Aorta (tissue), 5 donors: ENCODE measurements at regions not wholly inside any gene's neighbourhood (a gene's known extent, or its start where the extent isn't known, plus 50 kb on each side); places are given as distances from the start of the nearest gene placed in this dataset.
"Not testable (repeated sequence)": the region's sequence is repeated elsewhere in the genome, so short reads cannot be mapped to it uniquely, and the experiment has no call there.

Experiments used
- ATAC-seq: fragments of 200-7000 bp; cut with Tn5 transposase; one replicate; pipeline ENCODE4 v1.9.1; 2022; ENCODE audit warnings: moderate library complexity; ENCODE audit not compliant: low FRiP score
- DNase-seq, 2 donors: peaks; one replicate each; pipeline ENCODE4 v3.0.0-alpha.2; 2020
- H3K27ac ChIP-seq, 2 donors: one replicate each; pipeline ENCODE4 v1.5.1; 2013; ENCODE audit warnings: low read length in 2 of 2, mild to moderate bottlenecking in 2 of 2, moderate library complexity in 2 of 2, control low read depth in 1 of 2, inconsistent platforms in 1 of 2, low read depth in 1 of 2
- H3K27me3 ChIP-seq, 2 donors: one replicate each; pipeline ENCODE4 v1.6.1; 2013; ENCODE audit warnings: control low read depth in 1 of 2, low read length in 1 of 2, mild to moderate bottlenecking in 1 of 2, moderate library complexity in 1 of 2; ENCODE audit not compliant: insufficient read depth in 2 of 2, control insufficient read depth in 1 of 2
- H3K36me3 ChIP-seq, 2 donors: one replicate each; pipeline ENCODE4 v1.6.1; 2013; ENCODE audit warnings: control low read depth in 1 of 2, low read length in 1 of 2, mild to moderate bottlenecking in 1 of 2; ENCODE audit not compliant: insufficient read depth in 2 of 2, control insufficient read depth in 1 of 2
- H3K4me1 ChIP-seq, 2 donors: one replicate each; pipeline ENCODE4 v1.6.1; 2013; ENCODE audit warnings: low read length in 2 of 2, control low read depth in 1 of 2, mild to moderate bottlenecking in 1 of 2, moderate library complexity in 1 of 2; ENCODE audit not compliant: insufficient read depth in 2 of 2, control insufficient read depth in 1 of 2
- H3K4me3 ChIP-seq, 2 donors: one replicate each; pipeline ENCODE4 v1.5.1; 2013; ENCODE audit warnings: low read length in 2 of 2, control low read depth in 1 of 2, mild to moderate bottlenecking in 1 of 2
- H3K9me3 ChIP-seq: one replicate; pipeline ENCODE4 v1.6.1; 2013; ENCODE audit warnings: mild to moderate bottlenecking, low read length; ENCODE audit not compliant: control insufficient read depth
- WGBS, 2 donors: extraction: QIAGEN DNeasy Blood & Tissue Kit; methylation state at CpG; one replicate each; pipeline ENCODE4 v1.1.7; 2013; 5-methylcytosine and 5-hydroxymethylcytosine counted together
- intact Hi-C, 2 donors: fragments of 100-400 bp; cut with DNase I; formaldehyde crosslinking; loops; one replicate each; pipeline versions ENCODE4 v1.14.2 to v1.15.0; 2022
- donor health status: healthy with polysubstance abuse.
- donor health status: Bipolar disorder and iron deficiency.
- donor health status: DM: no; HTN: no; CAD: no.
- donor health status: DM: no; HTN: no; CAD: no.
- donor health status: DM: yes; HTN: yes; CAD: no.

DNA sequence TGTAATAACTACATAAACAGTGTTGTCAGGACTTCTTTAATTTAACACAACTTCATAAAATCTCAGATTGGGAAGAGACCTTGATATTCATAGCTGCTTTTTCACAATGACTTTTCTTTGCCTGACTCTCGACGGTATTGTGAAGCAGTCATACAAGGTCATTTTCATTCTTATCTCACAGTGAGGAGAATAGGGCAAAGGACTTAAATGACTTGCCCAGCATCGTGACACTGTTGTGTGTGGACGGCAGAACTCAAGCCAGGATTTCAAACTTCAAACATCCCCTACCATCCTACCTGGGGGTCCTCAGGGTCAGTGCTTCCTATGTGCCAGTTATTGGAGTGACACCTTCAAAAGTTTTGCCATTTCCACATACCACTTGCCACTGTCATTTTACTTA lies 138.5 kb upstream of the GDF10 start:
- no peak for ATAC-seq
- H3K4me3 ChIP-seq = no peak overlapping the region
- H3K27ac ChIP-seq = no peak overlapping the region
- peaks cover 0 to 2% of the 10 kb centered on the region in 2 donors for H3K4me1 ChIP-seq
- H3K27me3 ChIP-seq = no peaks in the 10 kb centered on the region
- no peaks in the 10 kb centered on the region for H3K36me3 ChIP-seq
- no peaks in the 10 kb centered on the region for H3K9me3 ChIP-seq
- 84 to 86% methylated on average over 4 of the region's 4 CpGs for WGBS, 2 donors
- intact Hi-C loops = loop anchor here in 1 of 2 donors (10.0 kb wide), 1 partner anchor 143 kb away; the partner anchor contains the start of gene GDF10
- no peak for DNase-seq

DNA sequence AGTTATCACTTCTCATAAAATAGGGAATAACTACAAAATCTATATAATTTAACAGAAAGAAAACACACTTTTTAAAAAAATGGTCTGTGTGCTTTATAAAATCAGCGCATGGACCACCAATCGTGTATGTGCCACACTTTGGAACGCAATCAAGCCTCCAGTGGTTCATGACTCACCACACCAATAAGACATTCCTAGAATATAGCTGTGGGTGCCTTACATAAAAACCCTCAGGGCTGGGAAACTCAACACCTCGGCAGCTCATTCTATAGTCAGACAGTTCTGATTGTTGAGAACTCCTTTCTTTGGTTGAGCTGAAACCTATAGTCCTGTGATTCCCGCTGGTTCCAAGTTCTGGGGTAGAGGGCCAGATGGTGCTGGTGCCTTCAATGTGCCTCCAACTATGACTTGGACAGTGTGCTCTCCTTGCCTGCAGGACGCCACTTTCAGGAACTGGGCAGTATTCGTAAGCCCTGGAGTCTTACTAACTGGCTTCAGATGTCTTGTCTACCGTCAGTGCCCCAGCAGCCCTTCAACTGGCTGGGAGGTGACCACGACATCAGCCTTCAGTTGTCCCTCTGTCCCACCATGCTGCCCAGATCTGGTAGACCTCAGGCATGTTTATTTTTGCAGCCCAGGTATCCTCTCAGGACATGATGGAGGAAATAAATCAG lies 135.7 kb upstream of the GDF10 start:
- Histone ChIP-seq H3K36me3 (no peaks in the 10 kb centered on the region), H3K4me3 (no peak overlapping the region), H3K27me3 (no peaks in the 10 kb centered on the region), H3K9me3 (no peaks in the 10 kb centered on the region), H3K4me1 (peaks cover 0 to 4% of the 10 kb centered on the region in 2 donors), H3K27ac (no peak overlapping the region)
- DNase-seq = no peak
- WGBS, 2 donors = 92% methylated on average over 9 of the region's 9 CpGs
- ATAC-seq = no peak
- intact Hi-C loops = loop anchor here in 1 of 2 donors (10.0 kb wide), 1 partner anchor 141 kb away; the partner anchor contains the start of gene GDF10

DNA sequence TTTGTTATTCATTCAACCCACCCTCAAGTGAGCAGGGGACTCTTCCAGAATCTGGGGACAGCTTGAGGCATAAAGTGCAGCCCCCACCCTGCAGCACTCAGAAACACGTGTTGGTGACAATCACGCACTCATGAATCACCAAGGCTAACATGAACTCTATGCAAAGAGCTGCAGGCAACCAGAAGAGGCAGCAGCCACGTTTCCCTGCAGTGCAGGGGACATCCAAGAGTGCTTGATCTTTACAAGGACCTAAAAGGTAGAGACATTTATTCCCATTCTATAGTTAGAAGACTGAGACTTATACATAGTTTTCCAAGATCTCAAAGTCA lies 135.2 kb upstream of the GDF10 start:
- Histone ChIP-seq H3K4me1 (peaks cover 0 to 4% of the 10 kb centered on the region in 2 donors), H3K36me3 (no peaks in the 10 kb centered on the region), H3K27ac (no peak overlapping the region), H3K27me3 (no peaks in the 10 kb centered on the region), H3K4me3 (no peak overlapping the region), H3K9me3 (no peaks in the 10 kb centered on the region)
- intact Hi-C loops = loop anchor here (5.0 to 10.0 kb wide), 3 partner anchors 52 to 140 kb away; partner anchors contain the start of gene GDF10 (in 1 of the 2)
- DNase-seq (no peak), ATAC-seq (no peak)
- 41 to 59% methylated on average over 3 of the region's 3 CpGs for WGBS, 2 donors

DNA sequence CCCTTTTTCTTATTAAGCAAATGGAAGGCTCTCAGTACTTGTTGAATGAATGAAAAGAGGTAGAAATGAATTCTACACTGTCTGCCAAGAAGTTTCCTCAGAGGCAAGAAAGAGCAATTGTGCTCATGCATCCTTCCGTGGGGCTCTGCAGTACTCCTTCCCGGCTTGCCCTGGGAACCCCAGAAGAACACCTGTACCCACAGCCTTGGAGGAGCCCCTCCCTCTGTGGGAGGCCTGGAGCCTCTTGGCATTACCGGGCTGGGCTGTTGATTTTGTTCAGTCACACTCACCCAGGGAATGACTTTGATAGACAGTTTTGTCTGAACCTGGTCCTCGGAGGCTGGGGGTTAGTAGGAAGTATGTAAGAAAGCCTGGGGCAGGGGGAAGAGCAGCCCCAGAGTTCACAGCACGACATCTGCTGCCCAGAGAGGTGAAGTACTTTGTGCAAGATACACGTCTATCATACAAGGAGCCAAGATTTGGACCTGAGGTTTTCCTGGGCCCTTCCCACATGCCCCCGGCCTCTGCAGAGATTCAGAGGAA lies 134.8 kb upstream of the GDF10 start:
- H3K36me3 ChIP-seq = no peaks in the 10 kb centered on the region
- H3K27me3 ChIP-seq = no peaks in the 10 kb centered on the region
- ATAC-seq (peak; percentile 5), DNase-seq (no peak)
- peak overlapping the region in 1 of 2 donors; percentile 78 for H3K27ac ChIP-seq
- H3K4me3 ChIP-seq = peak overlapping the region in 1 of 2 donors; percentile 36
- no peaks in the 10 kb centered on the region for H3K9me3 ChIP-seq
- H3K4me1 ChIP-seq = peaks cover 0 to 4% of the 10 kb centered on the region in 2 donors
- 14% methylated on average over 7 of the region's 7 CpGs for WGBS, 2 donors
- intact Hi-C loops = loop anchor here (5.0 to 10.0 kb wide), 3 partner anchors 53 to 140 kb away; partner anchors contain the start of gene GDF10 (in 1 of the 2)

DNA sequence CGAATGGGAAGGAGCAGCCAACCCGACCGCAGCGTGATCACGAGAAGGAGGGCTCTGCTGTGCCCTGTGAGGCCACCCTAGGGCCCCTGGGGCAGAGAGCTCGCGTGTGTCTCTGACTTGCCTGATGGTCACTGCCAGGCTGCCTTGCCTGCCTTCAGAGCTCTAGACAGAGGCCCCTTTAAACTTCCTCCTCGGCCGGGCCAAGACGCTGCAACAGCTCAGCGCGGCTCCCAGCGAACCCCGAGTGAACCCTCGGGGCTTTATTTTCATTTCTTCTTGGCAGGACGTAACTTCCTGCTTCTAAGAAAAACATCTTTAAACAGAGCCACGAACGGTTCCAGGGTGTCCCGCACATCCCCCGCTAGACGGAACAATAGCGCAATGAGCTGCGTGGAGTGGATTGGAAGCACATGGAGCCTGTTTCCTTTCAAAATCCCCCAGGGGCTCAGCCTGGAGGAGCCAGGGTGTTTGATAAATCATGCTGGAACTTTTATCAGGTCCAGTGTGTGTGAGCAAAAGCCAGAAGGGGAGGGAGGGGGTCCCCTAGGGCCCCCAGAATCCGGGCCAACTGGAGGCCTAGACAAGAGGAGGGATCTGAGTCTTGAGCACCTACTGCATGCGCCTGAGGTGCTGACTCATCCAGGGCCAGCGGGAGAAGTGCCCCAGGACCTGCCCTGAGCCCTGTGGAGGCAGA lies 134.1 kb upstream of the GDF10 start:
- intact Hi-C loops = loop anchor here (2.0 to 10.0 kb wide), 5 partner anchors 54 to 139 kb away; partner anchors contain the start of gene GDF10 (in 1 of the 2)
- ATAC-seq = peak; percentile 86
- Histone ChIP-seq H3K9me3 (no peaks in the 10 kb centered on the region), H3K4me1 (peaks cover 0 to 4% of the 10 kb centered on the region in 2 donors), H3K4me3 (peak overlapping the region in 1 of 2 donors; percentile 36), H3K27ac (peak overlapping the region; percentile 32 to 78), H3K36me3 (no peaks in the 10 kb centered on the region), H3K27me3 (no peaks in the 10 kb centered on the region)
- peak; percentile 87 to 91 for DNase-seq
- WGBS, 2 donors = 2 to 3% methylated on average over 26 of the region's 26 CpGs

DNA sequence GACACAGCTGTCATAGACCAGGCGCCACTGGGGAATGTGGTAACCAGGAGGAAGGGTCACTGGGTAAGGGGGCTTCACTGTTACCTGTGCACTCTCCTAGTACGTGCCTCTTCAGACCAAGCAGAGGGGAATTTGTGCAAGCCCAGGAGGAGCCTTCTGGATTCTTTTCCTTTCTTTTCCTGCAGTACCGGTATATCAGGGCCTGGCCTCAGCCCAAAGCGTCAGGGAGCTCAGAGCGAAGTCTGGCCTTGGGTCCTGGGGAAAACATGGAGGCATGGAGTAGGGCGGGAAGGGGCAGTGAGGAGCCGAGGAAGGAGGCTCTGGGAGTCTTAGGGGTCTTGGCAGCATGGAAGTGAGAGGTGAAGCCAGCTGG lies 133.6 kb upstream of the GDF10 start:
- no peaks in the 10 kb centered on the region for H3K36me3 ChIP-seq
- peak overlapping the region; percentile 32 to 78 for H3K27ac ChIP-seq
- no peaks in the 10 kb centered on the region for H3K27me3 ChIP-seq
- ATAC-seq (peak; percentile 61), DNase-seq (no peak)
- no peaks in the 10 kb centered on the region for H3K9me3 ChIP-seq
- H3K4me3 ChIP-seq = no peak overlapping the region
- intact Hi-C loops = loop anchor here (2.0 to 10.0 kb wide), 5 partner anchors 54 to 138 kb away; partner anchors contain the start of gene GDF10 (in 1 of the 2)
- 46 to 49% methylated on average over 7 of the region's 7 CpGs for WGBS, 2 donors
- H3K4me1 ChIP-seq = peaks cover 0 to 4% of the 10 kb centered on the region in 2 donors

DNA sequence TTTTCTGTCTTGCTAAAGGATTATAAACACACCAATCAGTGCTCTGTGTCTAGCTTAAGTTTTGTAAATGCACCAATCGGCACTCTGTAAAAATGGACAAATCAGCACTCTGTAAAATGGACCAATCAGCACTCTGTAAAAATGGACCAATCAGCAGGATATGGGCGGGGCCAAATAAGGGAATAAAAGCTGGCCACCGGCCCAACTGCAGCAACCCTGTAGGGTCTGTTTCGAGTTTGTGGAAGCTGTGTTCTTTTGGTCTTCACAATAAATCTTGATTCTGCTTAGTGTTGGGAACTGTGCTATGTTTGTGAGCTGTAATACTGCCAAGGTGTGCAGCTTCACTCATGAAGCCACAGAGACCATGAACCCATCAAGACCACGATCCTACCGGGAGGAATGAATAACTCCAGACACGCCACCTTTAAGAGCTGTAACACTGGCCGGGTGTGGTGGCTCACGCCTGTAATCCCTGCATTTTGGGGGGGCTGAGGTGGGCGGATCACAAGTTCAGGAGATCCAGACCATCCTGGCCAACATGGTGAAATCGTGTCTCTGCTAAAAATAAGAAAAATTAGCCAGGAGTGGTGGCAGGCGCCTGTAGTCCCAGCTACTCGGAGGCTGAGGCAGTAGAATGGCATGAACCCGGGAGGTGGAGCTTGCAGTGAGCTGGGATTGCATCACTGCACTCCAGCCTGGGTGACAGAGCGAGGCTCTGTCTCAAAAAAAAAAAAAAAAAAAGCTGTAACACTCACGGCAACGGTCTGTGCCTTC lies 133.0 kb upstream of the GDF10 start:
- peak overlapping the region; percentile 79 to 99 for H3K27ac ChIP-seq
- DNase-seq = peak; percentile 85 to 87
- intact Hi-C loops = loop anchor here (2.0 to 10.0 kb wide), 5 partner anchors 55 to 138 kb away; partner anchors contain the start of gene GDF10 (in 1 of the 2)
- peak; percentile 80 for ATAC-seq
- not testable (repeated sequence) for H3K4me3 ChIP-seq, H3K4me1 ChIP-seq, H3K36me3 ChIP-seq, H3K27me3 ChIP-seq, H3K9me3 ChIP-seq
- WGBS, 2 donors = 18 to 19% methylated on average over 17 of the region's 17 CpGs

DNA sequence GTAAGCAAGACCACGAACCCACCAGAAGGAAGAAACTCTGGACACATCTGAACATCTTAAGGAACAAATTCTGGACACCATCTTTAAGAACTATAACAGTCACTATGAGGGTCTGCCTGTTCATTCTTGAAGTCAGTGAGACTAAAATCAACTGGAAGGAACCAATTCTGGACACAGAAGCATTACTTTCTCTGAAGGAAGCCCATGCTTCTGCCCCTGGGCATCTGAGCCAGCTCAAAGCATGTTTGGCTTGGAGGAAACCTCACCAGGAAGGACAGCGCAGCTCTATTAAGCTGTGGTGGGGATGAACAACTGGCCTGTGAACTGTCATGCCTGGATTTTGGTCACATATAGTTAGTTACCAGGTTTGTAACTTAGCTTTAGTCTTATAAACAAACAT lies 132.4 kb upstream of the GDF10 start:
- no peaks in the 10 kb centered on the region for H3K9me3 ChIP-seq
- no peak overlapping the region for H3K4me3 ChIP-seq
- H3K27ac ChIP-seq = peak overlapping the region; percentile 79 to 99
- 26 to 33% methylated on average over 2 of the region's 2 CpGs for WGBS, 2 donors
- ATAC-seq = no peak
- H3K36me3 ChIP-seq = no peaks in the 10 kb centered on the region
- intact Hi-C loops = loop anchor here (2.0 to 10.0 kb wide), 5 partner anchors 55 to 137 kb away; partner anchors contain the start of gene GDF10 (in 1 of the 2)
- no peak for DNase-seq
- no peaks in the 10 kb centered on the region for H3K27me3 ChIP-seq
- H3K4me1 ChIP-seq = peaks cover 0 to 4% of the 10 kb centered on the region in 2 donors
